ENCODE measurements at regions not wholly inside any gene's neighbourhood (a gene's known extent, or its start where the extent isn't known, plus 50 kb on each side); places are given as distances from the start of the nearest gene placed in this dataset.

GRCh38 chr9:21689854-21690253 is 112.6 kb upstream of the MTAP start:
- intact Hi-C loops (cut with micrococcal nuclease; ENCODE audit: unreplicated experiment): loop anchor here (10.0 kb wide), 1 partner anchor 225 kb away; no protein-coding TSS in a partner anchor
- Mint-ChIP-seq H3K36me3 (ENCODE audit: insufficient read depth, unreplicated experiment) (peaks cover 14% of the 10 kb centered on the region), H3K4me1 (ENCODE audit: low read depth, unreplicated experiment) (peaks cover 61% of the 10 kb centered on the region), H3K9me3 (ENCODE audit: low read depth, unreplicated experiment) (no peaks in the 10 kb centered on the region), H3K27me3 (ENCODE audit: unreplicated experiment) (no peaks in the 10 kb centered on the region), H3K27ac (ENCODE audit: unreplicated experiment) (peak overlapping the region; percentile 90), H3K4me3 (ENCODE audit: low read depth, unreplicated experiment) (peak overlapping the region; percentile 65)
- DNase-seq: no peak
- BruUV-seq (replicated peaks): no TSS peak
- TF ChIP-seq CTCF (IDR thresholded peaks at IDR 0.05; ENCODE audit: unreplicated experiment): no peak
- CTCF ChIA-PET: no interaction called here

- DNase-seq: no peak
- H3K4me3 Mint-ChIP-seq (ENCODE audit: low read depth, unreplicated experiment): no peak overlapping the region
- no peaks in the 10 kb centered on the region for H3K27me3 Mint-ChIP-seq (ENCODE audit: unreplicated experiment)
- no TSS peak for BruUV-seq (replicated peaks)
- no peaks in the 10 kb centered on the region for H3K9me3 Mint-ChIP-seq (ENCODE audit: low read depth, unreplicated experiment)
- TF ChIP-seq CTCF (IDR thresholded peaks at IDR 0.05; ENCODE audit: unreplicated experiment): no peak
- intact Hi-C loops (cut with micrococcal nuclease; ENCODE audit: unreplicated experiment): no loop called here
- peak overlapping the region; percentile 73 for H3K27ac Mint-ChIP-seq (ENCODE audit: unreplicated experiment)
- H3K36me3 Mint-ChIP-seq (ENCODE audit: insufficient read depth, unreplicated experiment): peaks cover 12% of the 10 kb centered on the region
- peaks cover 61% of the 10 kb centered on the region for H3K4me1 Mint-ChIP-seq (ENCODE audit: low read depth, unreplicated experiment)
- CTCF ChIA-PET: no interaction called here
These were observed 111.9 kb upstream of the MTAP start for GRCh38 chr9:21690561-21690960.

GRCh38 chr9:21692390-21692789 is 110.0 kb upstream of the MTAP start:
- BruUV-seq (replicated peaks): no TSS peak
- TF ChIP-seq CTCF (IDR thresholded peaks at IDR 0.05; ENCODE audit: unreplicated experiment): no peak
- H3K4me3 Mint-ChIP-seq (ENCODE audit: low read depth, unreplicated experiment): peak overlapping the region; percentile 50
- peaks cover 12% of the 10 kb centered on the region for H3K36me3 Mint-ChIP-seq (ENCODE audit: insufficient read depth, unreplicated experiment)
- H3K9me3 Mint-ChIP-seq (ENCODE audit: low read depth, unreplicated experiment): no peaks in the 10 kb centered on the region
- no peak for DNase-seq
- H3K27me3 Mint-ChIP-seq (ENCODE audit: unreplicated experiment): no peaks in the 10 kb centered on the region
- peaks cover 52% of the 10 kb centered on the region for H3K4me1 Mint-ChIP-seq (ENCODE audit: low read depth, unreplicated experiment)
- intact Hi-C loops (cut with micrococcal nuclease; ENCODE audit: unreplicated experiment): no loop called here
- CTCF ChIA-PET: no interaction called here
- peak overlapping the region; percentile 49 for H3K27ac Mint-ChIP-seq (ENCODE audit: unreplicated experiment)

- DNase-seq: no peak
- CTCF ChIA-PET: interaction anchor here (0.6 kb wide), 1 partner anchor 13 kb away, joined by 3 read pairs; no protein-coding TSS in a partner anchor
- BruUV-seq (replicated peaks): no TSS peak
- TF ChIP-seq CTCF (IDR thresholded peaks at IDR 0.05; ENCODE audit: unreplicated experiment): no peak
- intact Hi-C loops (cut with micrococcal nuclease; ENCODE audit: unreplicated experiment): no loop called here
- Mint-ChIP-seq H3K27me3 (ENCODE audit: unreplicated experiment) (no peaks in the 10 kb centered on the region), H3K4me3 (ENCODE audit: low read depth, unreplicated experiment) (no peak overlapping the region), H3K9me3 (ENCODE audit: low read depth, unreplicated experiment) (no peaks in the 10 kb centered on the region), H3K4me1 (ENCODE audit: low read depth, unreplicated experiment) (peaks cover 33% of the 10 kb centered on the region), H3K27ac (ENCODE audit: unreplicated experiment) (no peak overlapping the region), H3K36me3 (ENCODE audit: insufficient read depth, unreplicated experiment) (peaks cover 4% of the 10 kb centered on the region)
These were observed 108.0 kb upstream of the MTAP start for GRCh38 chr9:21694424-21694823.

Data from Calu3 (cell line).